SU-DHL-6 (cell line): ENCODE measurements at regions not wholly inside any gene's neighbourhood (a gene's known extent, or its start where the extent isn't known, plus 50 kb on each side); places are given as distances from the start of the nearest gene placed in this dataset.

Source experiments
- H2AFZ ChIP-seq: fragments of 200-600 bp; sonication (generic); 2 replicates; pipeline ENCODE4 v1.6.1; 2014; ENCODE audit warnings: low read depth, mild to moderate bottlenecking, moderate library complexity, mixed read lengths, antibody characterized with exemption, low read length; ENCODE audit not compliant: severe bottlenecking
- H3F3A ChIP-seq: fragments of 200-600 bp; shearing (Covaris generic); 2 replicates; pipeline ENCODE4 v1.6.0; 2016; ENCODE audit warnings: antibody characterized with exemption, mild to moderate bottlenecking; ENCODE audit not compliant: insufficient read depth
- H3K27ac ChIP-seq: fragments of 200-600 bp; sonication (generic); 2 replicates; pipeline ENCODE4 v1.5.1; 2016; ENCODE audit warnings: low read depth, mild to moderate bottlenecking, low read length, moderate library complexity, mixed read lengths
- H3K27me3 ChIP-seq: fragments of 200-600 bp; sonication (generic), shearing (Covaris generic); 2 replicates; pipeline ENCODE4 v1.6.0; 2014; ENCODE audit warnings: mild to moderate bottlenecking, low read length
- H3K36me3 ChIP-seq: fragments of 200-600 bp; sonication (generic); 2 replicates; pipeline ENCODE4 v1.6.1; 2014; ENCODE audit warnings: mild to moderate bottlenecking, low read length, mixed read lengths
- H3K4me2 ChIP-seq: fragments of 300-600, 200-600 bp; shearing (Covaris generic), sonication (generic); 2 replicates; pipeline ENCODE4 v1.6.0; 2014; ENCODE audit warnings: low read length, low read depth, mild to moderate bottlenecking; ENCODE audit not compliant: poor library complexity, severe bottlenecking
- H3K4me3 ChIP-seq: fragments of 200-600 bp; sonication (generic); 2 replicates; pipeline ENCODE4 v1.5.1; 2014; ENCODE audit warnings: antibody characterized with exemption, low read length, mild to moderate bottlenecking, mixed read lengths; ENCODE audit not compliant: insufficient read depth, poor library complexity, severe bottlenecking
- H3K79me2 ChIP-seq: fragments of 200-600 bp; sonication (generic); 2 replicates; pipeline ENCODE4 v1.6.1; 2014; ENCODE audit warnings: mild to moderate bottlenecking, low read length, moderate library complexity; ENCODE audit not compliant: insufficient read depth
- H3K9ac ChIP-seq: fragments of 200-600 bp; sonication (generic); 2 replicates; pipeline ENCODE4 v1.7.0; 2014; ENCODE audit warnings: mild to moderate bottlenecking, low read length
- H3K9me2 ChIP-seq: fragments of 200-600 bp; sonication (generic); replicated peaks from 2 replicates; pipeline ENCODE4 v1.6.1; 2014; ENCODE audit warnings: low read length; ENCODE audit not compliant: insufficient read depth
- H3K9me3 ChIP-seq: fragments of 200-600 bp; sonication (generic); 2 replicates; pipeline ENCODE4 v1.6.1; 2014; ENCODE audit warnings: low read length, mixed read lengths; ENCODE audit not compliant: insufficient read depth
- H4K20me1 ChIP-seq: fragments of 200-600 bp; sonication (generic); 2 replicates; pipeline ENCODE4 v1.6.1; 2014; ENCODE audit warnings: low read depth, mild to moderate bottlenecking, antibody characterized with exemption, low read length, moderate library complexity, mixed read lengths
- CTCF ChIP-seq: fragments of 200-600 bp; sonication (generic); IDR thresholded peaks from one replicate; pipeline ENCODE4 v1.5.1; 2017; ENCODE audit warnings: antibody characterized with exemption, mild to moderate bottlenecking, low read length, moderate library complexity; ENCODE audit not compliant: insufficient read depth, poor library complexity, severe bottlenecking
- EZH2phosphoT487 ChIP-seq: fragments of 200-600 bp; sonication (generic), shearing (Covaris generic); conservative IDR thresholded peaks from 2 replicates; pipeline ENCODE4 v1.6.1; 2018; ENCODE audit warnings: mild to moderate bottlenecking, antibody characterized with exemption, low read length, moderate library complexity, mixed read lengths

- Histone ChIP-seq H3K4me3 (no peak overlapping the region), H3K36me3 (no peaks in the 10 kb centered on the region), H3K9ac (no peak overlapping the region), H2AFZ (no peak overlapping the region), H3K4me2 (no peak overlapping the region), H3K27ac (no peak overlapping the region), H3K79me2 (no peaks in the 10 kb centered on the region), H3K27me3 (no peaks in the 10 kb centered on the region), H4K20me1 (no peaks in the 10 kb centered on the region), H3F3A (no peaks in the 10 kb centered on the region), H3K9me2 (no peaks in the 10 kb centered on the region), H3K9me3 (no peaks in the 10 kb centered on the region)
- no peak for TF ChIP-seq CTCF
- no peak for TF ChIP-seq EZH2phosphoT487
These were observed 417.1 kb downstream of the MTX2 start for GRCh38 chr2:176686328-176686727.

- H2AFZ ChIP-seq: no peak overlapping the region
- TF ChIP-seq CTCF: no peak
- H3F3A ChIP-seq: no peaks in the 10 kb centered on the region
These were observed 418.1 kb downstream of the MTX2 start for GRCh38 chr2:176687342-176687741.

GRCh38 chr2:176687944-176688343, 418.7 kb downstream of the MTX2 start:
- Histone ChIP-seq H3K9ac (no peak overlapping the region), H3K36me3 (no peaks in the 10 kb centered on the region), H3K79me2 (no peaks in the 10 kb centered on the region), H4K20me1 (no peaks in the 10 kb centered on the region), H3K9me2 (no peaks in the 10 kb centered on the region), H3K9me3 (no peaks in the 10 kb centered on the region), H3K27me3 (no peaks in the 10 kb centered on the region), H2AFZ (no peak overlapping the region), H3F3A (no peaks in the 10 kb centered on the region), H3K4me2 (no peak overlapping the region), H3K27ac (no peak overlapping the region), H3K4me3 (no peak overlapping the region)
- TF ChIP-seq EZH2phosphoT487 (no peak), CTCF (no peak)

More at GRCh38 chr2:176687342-176687741, 418.1 kb downstream of the MTX2 start:
- Histone ChIP-seq H3K4me3 (no peak overlapping the region), H3K27me3 (no peaks in the 10 kb centered on the region), H3K27ac (no peak overlapping the region), H3K36me3 (no peaks in the 10 kb centered on the region), H4K20me1 (no peaks in the 10 kb centered on the region), H3K79me2 (no peaks in the 10 kb centered on the region), H3K4me2 (no peak overlapping the region), H3K9me3 (no peaks in the 10 kb centered on the region), H3K9ac (no peak overlapping the region), H3K9me2 (no peaks in the 10 kb centered on the region)

GRCh38 chr2:176689711-176690110, 420.5 kb downstream of the MTX2 start:
- Histone ChIP-seq H3K9ac (no peak overlapping the region), H3K27me3 (no peaks in the 10 kb centered on the region), H3K9me2 (no peaks in the 10 kb centered on the region), H3K4me3 (no peak overlapping the region), H3K4me2 (no peak overlapping the region), H2AFZ (no peak overlapping the region), H4K20me1 (no peaks in the 10 kb centered on the region), H3K79me2 (no peaks in the 10 kb centered on the region), H3K9me3 (no peaks in the 10 kb centered on the region), H3K36me3 (no peaks in the 10 kb centered on the region), H3F3A (no peaks in the 10 kb centered on the region), H3K27ac (no peak overlapping the region)
- TF ChIP-seq EZH2phosphoT487 (no peak), CTCF (no peak)
